ENCODE measurements at regions not wholly inside any gene's neighbourhood (a gene's known extent, or its start where the extent isn't known, plus 50 kb on each side); places are given as distances from the start of the nearest gene placed in this dataset.

DNA sequence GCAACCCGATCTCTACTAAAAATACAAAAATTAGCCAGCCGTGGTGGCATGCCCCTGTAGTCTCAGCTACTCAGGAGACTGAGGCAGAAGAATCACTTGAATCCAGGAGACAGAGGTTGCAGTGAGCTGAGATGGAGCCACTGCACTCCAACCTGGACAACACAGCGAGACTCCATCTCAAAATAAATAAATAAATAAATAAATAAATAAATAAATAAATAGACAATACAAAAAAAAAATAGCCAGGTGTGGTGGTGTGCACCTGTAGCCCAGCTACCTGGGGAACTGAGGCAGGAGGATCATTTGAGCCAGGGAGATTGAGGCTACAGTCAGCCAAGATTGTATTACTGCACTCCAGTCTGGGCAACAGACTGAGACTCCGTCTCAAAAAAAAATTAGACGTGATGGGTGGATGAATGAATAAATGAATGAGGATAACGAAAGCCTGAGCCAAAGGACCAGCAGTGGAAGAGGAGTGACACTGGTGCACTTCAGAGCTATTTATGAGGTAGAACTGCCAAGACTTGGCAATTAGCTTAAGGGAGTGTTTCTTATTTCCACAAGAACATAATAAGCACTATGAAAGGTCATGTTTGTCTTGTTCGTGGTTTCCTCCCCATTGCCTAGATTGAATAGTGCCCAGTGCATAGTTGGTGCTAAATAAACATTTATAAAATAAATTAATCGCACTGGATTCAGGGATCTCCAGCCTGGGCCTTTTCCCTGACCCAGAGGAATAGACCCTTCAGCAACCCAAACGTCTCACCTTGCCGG lies 232.2 kb downstream of the IDS start:
- no peak for DNase-seq

DNA sequence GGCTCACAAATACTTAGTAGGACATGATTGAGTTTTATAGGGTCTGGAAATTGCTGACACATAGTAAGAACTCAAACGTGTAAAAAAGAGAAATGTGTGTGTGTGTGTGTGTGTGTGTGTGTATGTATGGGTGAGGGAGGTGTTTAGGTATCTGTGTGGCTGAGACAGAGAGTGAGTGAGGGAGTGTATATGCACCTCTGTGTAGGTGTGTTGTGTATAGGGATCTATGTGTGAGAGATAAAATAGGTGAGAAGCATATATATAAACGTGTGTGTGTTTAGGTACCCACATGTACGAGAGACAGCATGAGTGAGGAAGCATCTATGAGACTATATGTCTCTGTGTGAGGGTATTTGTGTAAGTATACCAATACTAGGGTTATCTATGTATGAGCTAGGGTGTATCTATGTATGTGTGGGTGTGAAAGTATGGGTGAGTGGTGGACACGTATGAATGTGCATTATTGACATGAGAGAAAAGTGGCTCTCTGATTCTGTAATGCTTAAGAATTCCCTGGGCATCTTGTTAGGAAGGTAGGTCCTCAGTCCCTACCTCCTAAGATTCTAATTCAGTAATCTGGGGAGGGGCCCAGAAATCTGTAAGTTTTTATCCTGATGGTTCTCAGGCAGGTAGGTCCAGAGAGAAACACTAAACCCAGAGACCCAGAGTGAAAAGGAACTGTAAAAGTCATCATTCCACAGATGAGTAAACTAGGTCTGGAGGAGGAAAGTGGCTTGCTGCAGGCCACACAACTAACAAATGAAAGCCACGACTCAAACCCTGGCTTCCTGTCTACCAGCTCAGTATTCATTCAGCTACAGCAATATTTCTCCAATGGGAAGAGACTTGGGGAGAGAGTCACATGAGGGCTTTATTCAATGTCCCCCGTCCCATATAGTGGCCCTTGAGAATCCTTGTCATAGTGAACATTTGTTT lies 237.0 kb downstream of the IDS start:
- DNase-seq, result no peak

DNA sequence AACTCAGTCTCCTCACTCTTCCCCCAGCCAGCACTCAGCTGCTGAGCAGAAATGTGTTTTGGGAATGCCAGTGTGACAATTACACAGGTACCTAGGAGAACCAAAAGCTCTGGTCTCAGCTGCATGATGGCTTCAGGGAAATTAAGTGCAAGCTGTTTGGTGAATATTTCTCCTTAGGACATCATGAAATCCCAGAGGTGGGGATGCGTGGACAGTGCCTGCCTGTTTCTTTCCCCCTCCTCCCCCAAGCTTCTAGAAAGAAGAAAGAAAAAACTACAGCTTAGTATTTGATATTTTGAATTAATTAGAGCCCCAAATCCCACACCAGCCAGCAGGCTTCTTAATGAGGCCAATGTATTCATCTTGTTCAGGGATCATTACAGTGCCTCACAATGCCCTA lies 243.0 kb downstream of the IDS start:
- DNase-seq, result no peak

DNA sequence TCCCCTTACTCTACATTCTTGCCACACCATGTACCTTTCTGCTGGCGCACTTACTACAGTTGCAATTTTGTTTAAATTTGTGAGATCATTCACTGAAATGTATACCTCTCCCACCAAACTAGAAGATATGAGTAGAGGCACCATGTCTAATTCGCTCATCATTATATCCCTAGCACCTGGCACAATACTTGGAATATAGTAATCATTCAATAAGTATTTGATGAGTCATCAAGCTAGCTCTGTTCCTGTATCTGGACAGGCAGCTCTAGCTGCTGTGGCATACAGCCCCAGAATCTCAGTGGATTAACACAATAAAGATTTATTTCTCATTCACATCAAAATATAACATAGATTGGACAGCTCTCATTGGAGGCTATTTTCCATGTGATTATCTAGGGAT lies 245.9 kb downstream of the IDS start:
- DNase-seq, result no peak

DNA sequence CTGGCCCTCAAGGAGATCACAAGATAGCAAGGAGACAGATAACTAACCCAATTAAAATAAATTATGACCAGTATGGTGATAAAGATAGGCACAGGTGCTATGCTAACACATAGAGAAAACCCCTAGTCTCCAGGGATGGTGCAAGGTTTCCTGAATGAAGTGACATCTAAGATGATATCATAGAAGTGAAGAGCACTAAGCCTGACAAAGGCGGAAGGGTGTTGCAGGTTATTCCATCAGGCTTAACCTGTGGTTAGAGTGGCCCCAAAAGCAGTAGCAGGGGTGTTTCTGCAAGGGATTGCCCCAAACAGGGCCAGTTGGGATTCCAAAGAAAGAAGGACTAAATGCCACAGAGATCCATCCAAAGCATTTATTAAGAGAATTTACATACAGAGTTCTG lies 249.2 kb downstream of the IDS start:
- no peak for DNase-seq

DNA sequence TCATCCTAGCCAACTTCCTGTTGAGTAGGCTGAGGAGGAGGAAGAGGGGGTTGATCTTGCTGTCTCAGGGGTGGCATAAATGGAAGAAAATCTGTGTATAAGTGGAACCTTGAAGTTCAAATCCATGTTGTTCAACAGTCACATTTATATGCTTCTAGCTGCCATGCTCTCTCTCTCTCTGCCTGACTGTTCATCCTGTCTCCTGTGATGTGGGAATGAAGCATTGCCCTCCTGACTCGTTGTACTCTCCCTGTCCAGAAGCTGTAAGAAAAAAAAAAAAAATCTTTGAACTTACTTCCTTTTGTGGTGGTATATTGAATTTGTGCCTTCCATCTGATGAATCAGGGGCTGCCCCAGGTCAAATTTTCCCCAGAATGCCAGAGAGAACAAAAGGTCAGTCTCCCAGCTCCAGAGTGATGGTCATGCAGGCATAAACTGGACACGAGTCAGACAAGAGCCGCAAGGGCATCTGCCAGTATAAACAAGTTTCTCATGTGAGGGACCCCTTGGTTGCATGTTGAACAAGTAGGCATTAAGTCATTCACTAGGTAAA lies 257.0 kb downstream of the IDS start:
- no peak for DNase-seq

DNA sequence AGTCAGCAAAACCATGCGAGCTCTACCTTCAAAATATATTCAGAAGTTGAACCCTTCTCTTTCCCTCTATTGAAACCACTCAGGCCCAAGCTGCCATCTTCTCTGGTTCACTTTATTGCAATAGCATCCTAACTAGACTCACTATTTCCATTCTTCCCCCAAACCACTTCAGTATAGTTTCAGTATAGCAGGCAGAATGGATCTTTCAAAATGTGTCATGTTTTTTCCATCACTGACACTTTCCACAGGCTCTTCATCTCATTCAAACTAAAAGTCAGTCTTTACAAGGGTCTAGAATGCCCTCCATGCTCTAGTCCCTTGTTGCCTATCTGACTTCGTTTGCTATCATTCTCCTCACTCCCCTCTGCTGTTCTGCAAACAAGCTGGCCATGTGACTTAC lies 274.4 kb downstream of the IDS start:
- no peak for DNase-seq

DNA sequence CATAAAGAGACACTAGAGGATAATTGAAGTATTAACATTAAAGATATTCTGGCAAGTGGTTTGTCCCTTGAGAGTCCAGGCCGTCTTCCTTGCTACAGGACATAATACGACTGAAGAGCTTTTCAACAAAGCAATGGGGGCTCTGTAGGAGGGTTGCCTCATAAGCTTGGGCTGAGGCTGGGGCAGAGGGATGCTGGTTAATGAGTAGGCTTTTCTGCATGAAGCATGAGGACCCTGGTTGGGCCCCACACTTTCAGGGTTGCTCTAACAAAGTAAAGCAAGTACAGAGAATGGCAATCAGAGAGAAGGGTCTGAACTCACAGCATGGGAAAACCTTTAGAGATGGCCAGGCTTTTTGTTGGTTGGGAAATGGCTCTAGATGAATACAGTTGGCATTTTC lies 281.3 kb downstream of the IDS start:
- no peak for DNase-seq

DNA sequence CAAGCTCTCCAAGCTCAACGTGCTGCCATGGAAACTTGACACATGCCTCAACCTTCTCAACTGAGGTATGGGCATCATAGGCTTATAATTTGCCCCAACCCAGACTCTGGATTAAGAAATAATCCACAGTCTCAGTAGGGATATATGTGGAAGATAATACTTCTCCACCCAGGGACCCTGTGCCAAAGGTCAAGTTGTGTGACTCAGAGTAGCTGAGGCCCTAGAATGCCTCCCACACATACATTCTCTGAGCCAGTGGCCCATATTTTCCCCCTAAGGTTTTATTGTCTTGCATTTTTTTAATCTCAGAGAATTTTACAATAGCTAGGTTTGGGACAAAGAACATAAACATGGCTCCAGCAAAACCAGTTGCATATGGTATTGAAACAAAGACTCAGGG lies 283.1 kb downstream of the IDS start:
- no peak for DNase-seq

DNA sequence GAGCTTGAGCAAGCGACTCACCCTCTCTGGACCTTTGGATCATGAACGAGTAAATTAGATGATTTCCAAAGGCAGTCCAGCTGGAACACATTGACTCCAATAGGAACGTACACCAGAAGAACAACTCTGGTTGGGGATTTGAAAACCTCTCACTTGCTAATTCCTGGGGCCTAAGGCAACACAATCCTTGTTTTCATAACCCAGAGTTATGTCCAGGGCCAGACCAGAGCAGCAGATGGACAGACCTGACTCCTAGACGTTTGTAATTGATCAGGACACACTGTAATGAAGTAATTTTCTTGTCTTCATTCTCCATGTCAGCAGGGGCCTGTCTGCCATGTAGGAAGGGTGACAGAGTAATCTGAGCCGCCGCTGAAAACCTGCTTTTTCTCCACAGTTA lies 283.9 kb downstream of the IDS start:
- no peak for DNase-seq

DNA sequence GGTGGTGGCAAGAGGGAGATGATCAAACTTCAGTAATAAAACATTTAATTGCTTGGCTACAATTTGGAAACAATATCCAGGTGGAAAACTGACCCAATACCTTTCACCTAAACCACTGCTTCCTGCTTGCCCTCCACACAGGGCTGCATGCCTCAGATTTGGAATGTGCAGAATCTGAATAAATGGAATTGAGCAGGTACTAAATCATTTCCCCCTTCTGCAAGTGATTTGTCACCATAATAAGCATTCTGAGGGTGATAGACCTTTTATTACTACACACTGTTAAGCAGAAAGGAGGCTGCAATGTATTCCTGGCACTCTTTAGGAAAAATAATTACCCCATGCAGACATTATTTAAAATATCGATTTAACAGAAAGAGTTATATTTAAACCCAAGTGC lies 291.8 kb downstream of the IDS start:
- no peak for DNase-seq

DNA sequence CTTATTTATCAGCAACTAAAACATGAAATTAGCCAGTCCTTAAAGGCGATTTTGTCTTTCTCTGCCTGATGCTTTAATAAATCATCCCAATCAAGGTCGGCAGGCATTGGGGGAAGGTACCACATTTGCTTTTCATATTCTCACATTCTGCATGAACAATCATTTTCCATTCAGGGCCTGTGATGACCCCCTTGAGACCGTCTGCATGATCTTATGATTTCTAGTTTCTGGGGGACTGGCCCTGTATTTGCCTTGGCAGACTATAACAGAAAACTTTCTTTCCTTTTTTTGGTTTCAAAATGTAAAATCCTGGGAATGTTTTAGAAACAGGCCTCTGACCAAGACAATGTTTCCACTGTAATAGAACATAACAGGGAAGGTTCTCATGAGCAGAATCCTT lies 296.8 kb downstream of the IDS start:
- no peak for DNase-seq

DNA sequence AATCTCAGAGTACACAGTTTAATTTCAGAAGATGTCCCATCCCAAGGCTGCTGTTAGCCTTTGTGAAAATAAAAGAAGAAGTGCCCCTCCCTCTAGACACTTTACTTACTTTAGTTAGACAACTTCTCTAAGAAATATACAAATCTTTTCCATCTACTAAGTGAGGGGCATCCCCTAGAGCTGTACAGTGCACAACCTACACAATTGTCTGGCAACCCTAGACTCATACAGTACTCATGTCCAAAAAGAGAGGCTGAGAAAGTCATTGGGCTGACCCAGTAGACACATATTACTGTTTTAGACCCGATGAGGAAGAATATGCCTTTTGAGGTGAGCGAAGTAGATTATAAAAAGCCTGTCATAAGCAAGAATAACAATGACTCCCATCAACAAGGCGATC lies 297.6 kb downstream of the IDS start:
- no peak for DNase-seq

DNA sequence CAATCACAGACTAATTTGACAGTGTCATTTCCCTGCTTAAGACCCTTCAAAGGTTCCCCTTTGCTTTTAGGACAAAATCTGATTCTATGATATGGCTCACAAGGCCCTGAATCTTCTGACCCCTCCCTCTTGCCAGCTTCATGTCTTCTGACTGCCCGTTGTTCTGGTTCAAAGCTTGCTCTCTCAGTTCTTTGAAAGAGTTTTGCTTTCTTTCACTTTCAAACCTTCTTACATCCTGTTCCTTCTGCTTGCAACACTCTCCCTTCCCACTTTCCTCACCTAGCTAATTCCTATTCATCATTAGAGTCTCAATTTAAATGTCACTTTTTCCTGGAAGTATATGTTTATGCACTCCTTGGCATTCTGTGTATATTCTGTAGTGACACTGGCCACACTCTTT lies 299.2 kb downstream of the IDS start:
- DNase-seq, result no peak

DNA sequence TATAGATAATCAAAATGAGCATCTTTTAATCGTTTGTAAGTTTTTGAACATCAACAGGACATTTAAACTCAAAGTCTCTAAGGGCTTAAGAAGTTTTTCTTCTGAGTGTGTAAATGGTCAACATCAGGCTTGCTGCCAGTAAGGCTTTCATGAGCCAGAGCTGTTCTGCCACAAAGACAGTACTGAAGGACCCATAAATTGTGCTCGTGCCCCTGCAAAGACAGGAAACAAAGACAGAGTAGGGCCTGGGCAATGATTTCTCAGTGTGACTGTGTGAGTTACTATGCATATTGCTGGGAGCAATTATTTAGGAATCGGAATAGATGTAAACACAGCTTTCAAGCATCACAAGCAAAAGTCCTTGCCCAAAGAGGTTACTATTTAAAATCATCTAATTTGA lies 300.0 kb downstream of the IDS start:
- no peak for DNase-seq

DNA sequence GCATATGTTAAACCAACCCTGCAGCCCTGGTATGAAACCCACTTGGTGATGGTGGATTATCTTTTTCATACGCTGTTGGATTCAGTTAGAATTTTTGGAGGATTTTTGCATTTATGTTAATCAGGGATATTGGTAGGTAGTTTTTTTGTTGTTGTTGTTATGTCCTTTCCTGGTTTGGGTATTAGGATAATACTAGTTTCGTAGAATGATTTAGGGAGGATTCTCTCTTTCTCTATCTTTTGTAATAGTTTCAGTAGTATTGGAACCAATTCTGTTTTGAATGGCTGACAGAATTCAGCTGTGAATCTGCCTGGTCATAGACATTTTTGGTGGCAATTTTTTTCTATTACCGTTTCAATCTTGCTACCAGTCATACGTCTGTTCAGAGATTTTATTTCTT lies 305.4 kb downstream of the IDS start:
- DNase-seq, result no peak

DNA sequence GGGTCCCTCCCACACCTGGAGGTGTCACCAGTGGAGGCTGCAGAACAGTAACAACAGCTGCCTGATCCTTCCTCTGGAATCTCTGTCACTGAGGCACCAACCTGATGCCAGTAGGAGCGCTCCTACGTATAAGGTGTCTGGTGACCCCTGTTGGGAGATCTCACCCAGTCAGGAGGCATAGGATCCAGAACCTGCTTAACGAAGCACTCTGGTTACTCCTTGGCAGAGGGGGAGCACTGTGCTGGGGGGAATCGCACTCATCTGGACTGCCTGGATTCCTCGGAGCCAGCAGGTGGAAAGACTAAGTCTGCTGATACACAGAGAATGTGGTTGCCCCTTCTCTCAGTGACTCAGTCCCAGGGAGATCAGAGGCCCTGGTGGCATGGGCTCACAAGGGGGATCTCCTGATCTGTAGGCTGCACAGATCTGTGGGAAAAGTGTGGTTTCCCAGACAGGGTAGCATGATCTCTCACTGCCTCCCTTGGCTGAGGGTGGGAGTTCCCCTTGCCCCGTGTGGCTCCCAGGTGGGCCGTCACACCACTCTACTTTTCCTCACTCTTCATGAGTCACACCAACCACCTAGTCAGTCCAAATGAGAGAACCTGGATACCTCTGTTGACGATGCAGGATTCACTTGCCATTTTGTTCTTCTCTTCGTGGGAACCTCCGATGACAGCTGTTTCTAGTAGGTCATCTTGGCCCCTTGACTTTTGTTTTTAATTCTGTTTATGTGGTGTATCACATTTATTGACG lies 305.9 kb downstream of the IDS start:
- DNase-seq, result no peak

DNA sequence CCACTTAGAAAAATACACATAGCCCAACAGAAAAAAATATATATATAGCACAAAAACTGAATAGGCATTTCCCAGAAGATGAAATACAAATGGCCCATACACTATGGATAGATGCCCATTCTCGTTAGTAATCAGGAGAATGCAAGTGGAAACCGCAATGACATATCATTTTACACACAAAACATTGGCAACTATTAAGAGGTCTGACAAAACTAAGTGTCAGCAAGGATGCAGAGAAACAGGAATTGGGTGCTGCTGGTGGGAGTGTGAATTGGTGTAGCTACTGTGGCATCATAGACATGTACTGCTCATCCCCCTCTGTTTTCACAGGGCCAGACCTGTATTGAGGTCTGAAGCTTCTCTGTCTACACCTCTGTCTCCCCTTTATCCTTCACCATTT lies 320.0 kb downstream of the IDS start:
- DNase-seq, result no peak

DNA sequence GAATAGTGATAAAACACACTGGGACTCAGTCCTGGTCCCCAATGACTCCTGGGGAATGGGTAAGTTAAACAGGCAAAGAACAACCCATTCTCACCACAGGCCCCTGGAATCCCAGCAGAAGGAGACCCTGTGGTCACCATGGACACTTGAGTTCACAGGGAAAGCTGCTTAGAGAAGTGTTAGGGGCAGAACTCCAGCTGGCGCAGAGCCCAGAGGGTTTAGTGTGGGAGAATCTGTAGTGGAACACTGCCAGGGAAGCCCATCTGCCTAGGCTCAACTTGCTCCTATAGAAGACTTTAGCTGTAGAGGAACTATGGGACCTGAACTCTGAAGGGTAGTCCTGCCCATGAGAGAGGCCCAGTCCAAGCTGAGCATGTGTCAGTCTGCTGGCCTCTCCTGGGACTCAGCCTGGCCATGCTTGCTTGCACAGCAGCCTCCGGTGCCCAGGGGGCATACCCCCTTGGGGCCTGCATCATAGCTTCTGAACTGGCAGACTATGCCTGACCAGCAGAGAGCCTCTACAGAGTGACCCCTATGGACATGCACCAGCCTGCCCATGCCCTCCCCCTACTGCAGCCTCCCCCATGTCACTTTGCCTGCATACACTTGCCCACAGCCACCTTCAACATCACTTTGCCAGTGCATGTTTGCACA lies 343.5 kb downstream of the IDS start:
- no peak for DNase-seq

DNA sequence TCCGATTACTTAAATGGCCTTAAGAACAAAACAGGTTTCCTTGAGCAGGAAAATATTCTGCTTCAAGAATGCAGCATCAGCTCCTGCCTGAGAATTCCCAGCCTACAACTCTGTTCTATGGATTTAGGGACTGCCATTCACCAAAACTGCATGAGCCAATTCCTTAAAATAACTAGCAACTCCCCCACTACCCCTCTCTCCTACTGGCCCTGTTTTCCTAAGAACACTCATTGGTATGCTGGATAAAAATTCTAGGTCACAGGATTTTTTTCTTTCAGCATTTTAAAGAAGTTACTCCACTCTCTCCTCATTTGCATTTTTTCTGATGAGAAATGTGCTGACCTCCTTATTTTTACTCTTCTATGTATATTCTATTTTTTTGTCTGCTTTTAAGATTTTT lies 347.1 kb downstream of the IDS start:
- DNase-seq, result no peak

DNA sequence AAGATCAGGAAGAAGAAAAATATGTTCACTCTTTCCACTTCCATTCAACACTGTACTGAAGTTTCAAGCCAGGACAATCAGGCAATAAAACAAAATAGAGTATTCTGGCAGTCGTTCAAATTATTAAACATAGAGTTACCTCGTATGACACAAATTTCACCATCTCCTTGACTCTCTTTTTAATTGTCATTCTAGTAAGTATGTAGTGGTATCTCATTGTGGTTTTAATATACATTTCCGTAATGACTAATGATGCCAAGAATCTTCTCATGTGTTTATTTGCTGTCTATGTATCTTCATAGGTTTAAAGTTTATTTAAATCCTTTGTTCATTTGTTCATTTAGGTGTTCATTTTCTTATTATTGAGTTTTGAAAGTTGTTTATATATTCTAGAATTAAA lies 352.2 kb downstream of the IDS start:
- no peak for DNase-seq

DNA sequence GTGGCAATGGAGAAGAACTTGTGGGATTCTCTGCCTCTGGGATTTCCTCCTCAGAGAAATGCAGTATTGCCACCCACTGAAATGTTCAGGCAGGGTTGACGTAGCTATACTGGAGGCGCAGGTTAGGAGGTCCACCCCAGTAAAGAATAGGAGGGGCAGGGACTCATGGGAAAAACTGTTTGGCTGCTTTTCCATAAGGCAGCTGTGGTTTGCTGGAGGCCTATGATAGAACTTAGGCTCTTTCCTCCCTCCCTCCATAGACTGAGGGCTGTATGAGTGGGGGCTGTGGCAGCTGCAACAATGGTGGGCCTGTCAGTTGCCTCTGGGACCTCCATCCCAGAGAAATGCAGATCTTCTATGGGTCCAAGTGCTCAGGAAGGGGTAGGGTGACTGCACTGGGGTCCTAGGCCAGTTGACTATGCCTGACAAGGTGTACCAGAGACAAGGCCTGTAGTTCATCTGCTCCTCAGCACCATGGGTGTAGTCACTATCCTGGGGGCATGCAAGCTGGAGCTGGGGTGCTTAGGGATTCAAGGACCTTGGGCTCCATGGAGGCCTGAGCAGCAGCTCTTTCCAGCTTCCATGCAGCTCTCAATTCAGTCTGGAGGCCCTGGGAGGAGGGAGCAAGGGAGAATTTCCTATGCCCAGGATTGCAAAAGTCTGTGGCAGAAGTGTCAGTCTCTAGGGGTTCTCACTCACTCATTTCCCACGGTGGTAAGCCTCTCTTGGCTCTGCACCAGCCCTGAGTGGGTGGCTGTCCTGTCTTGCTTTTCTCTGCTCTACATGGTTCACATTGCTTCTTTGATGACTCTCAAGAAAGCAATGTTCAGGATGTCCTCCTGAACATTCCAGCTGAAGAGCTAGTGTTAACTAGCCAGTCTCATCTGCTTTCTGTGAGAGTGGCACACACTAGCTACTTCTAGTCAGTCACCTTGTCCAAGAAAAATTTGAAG lies 353.0 kb downstream of the IDS start:
- no peak for DNase-seq

Measured in NCI-H1436 (cell line).